ENCODE measurements at regions not wholly inside any gene's neighbourhood (a gene's known extent, or its start where the extent isn't known, plus 50 kb on each side); places are given as distances from the start of the nearest gene placed in this dataset.

DNA sequence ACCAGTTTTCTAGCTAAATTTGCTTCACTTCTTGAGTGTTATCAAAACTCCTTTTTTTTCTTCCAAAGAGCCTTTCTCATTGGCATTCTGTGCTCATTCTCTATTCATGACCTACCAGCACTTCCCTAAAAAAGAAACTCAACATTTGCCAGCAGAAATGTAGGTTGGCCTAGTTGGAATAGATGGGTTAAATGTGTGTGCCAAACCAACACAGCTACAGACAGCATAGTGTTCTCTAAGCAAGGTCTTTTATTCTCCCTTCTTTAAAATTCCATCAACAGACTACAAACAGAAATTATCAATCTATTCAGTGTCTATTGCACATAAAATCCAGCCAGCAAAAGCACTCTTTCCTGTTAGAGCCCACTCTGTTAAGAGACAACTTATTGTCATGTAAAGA, 255.8 kb upstream of the PUM3 start:
- H3K4me3 ChIP-seq (ENCODE audit: control insufficient read depth, low read depth, low read length) = no peak overlapping the region
- TF ChIP-seq, protein P1, sequence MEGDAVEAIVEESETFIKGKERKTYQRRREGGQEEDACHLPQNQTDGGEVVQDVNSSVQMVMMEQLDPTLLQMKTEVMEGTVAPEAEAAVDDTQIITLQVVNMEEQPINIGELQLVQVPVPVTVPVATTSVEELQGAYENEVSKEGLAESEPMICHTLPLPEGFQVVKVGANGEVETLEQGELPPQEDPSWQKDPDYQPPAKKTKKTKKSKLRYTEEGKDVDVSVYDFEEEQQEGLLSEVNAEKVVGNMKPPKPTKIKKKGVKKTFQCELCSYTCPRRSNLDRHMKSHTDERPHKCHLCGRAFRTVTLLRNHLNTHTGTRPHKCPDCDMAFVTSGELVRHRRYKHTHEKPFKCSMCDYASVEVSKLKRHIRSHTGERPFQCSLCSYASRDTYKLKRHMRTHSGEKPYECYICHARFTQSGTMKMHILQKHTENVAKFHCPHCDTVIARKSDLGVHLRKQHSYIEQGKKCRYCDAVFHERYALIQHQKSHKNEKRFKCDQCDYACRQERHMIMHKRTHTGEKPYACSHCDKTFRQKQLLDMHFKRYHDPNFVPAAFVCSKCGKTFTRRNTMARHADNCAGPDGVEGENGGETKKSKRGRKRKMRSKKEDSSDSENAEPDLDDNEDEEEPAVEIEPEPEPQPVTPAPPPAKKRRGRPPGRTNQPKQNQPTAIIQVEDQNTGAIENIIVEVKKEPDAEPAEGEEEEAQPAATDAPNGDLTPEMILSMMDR (IDR thresholded peaks at IDR 0.05; ENCODE audit: control insufficient read depth, insufficient read depth, low read depth, low read length, missing control alignments) = no peak
- no peak for DNase-seq (ENCODE audit: low read depth)

DNA sequence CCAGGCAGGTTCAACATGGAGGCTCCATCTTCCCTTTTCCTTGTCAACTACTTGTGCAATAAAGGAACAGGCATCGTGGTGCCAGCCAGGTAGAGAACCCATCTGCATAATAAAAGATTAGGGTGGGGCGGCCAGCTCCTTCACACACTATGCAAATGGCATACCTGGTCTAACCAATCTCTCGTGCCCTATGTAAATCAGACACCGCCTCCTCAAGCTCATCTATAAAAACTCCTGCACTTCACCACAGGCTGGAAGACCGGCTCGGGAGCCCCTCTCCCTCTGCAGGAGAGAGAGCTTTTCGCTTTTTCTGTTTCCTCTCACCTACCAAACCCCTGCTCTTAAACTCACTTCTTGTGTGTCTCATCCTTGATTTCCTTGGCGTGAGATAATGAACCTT, 244.3 kb upstream of the PUM3 start:
- TF ChIP-seq, protein P1 (IDR thresholded peaks at IDR 0.05; ENCODE audit: control insufficient read depth, insufficient read depth, low read depth, low read length, missing control alignments) = no peak
- DNase-seq (ENCODE audit: low read depth) = no peak

DNA sequence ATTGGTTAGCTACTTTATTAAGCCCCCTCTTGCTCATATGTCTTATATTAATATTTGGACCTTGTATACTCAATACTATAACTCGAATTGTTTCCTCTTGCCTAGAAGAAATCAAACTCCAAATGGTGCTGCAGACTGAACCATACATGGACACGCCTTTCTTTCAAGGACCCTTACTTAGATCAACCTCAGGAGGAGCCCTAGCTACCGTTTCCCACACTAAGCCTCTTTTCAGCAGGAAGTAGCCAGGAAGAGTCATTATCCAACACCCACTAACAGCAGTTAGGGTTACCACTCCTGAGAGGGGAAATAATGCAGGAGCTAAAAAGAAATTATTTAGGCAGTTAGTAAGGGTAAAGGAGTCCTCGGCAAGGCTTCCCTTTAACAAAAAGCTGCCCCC, 243.8 kb upstream of the PUM3 start:
- H3K4me3 ChIP-seq (ENCODE audit: control insufficient read depth, low read depth, low read length) = no peak overlapping the region
- TF ChIP-seq, protein P1 (IDR thresholded peaks at IDR 0.05; ENCODE audit: control insufficient read depth, insufficient read depth, low read depth, low read length, missing control alignments) = no peak
- no peak for DNase-seq (ENCODE audit: low read depth)

More for the DNA sequence above, 244.3 kb upstream of the PUM3 start:
- no peak overlapping the region for H3K4me3 ChIP-seq (ENCODE audit: control insufficient read depth, low read depth, low read length)

DNA sequence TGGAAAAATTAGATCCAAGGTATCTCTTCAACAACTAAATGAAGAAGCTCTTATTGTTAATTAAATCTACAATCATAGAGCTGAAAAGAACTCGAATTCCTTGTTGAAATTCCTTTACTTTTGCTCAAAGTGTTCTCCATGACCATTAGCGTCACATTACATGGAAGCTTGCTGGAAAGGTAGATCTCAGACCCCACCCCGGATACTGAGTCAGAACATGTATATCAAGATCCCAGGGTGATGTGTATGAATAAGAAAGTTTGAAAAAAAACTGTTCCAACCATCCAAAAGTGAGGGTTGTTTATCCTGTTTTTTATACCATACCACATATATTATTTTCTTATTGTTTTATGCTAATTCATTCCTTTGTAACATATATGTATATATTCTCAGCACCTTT, 237.1 kb upstream of the PUM3 start:
- TF ChIP-seq, protein P1 (IDR thresholded peaks at IDR 0.05; ENCODE audit: control insufficient read depth, insufficient read depth, low read depth, low read length, missing control alignments) = no peak
- H3K4me3 ChIP-seq (ENCODE audit: control insufficient read depth, low read depth, low read length) = no peak overlapping the region
- DNase-seq (ENCODE audit: low read depth) = no peak

DNA sequence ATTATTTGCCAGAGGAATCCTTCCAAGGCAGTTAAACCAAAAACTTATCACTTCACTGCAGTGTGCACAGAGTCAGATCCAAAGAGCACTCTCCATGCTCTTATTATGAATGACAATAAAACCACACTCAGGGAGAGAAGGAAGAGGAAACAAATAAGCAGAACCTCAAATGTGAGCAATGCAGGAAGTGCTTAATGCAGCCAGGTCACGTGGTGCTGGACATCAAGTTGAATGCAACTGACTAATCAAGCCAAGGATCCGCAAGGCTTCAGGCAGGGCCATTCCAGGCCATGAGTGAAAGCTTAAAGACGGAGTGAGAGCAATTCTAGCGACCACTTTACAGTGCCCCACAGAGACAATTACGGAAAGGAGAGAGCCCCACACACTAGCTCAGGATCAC, 230.4 kb upstream of the PUM3 start:
- H3K4me3 ChIP-seq (ENCODE audit: control insufficient read depth, low read depth, low read length) = no peak overlapping the region
- TF ChIP-seq, protein P1 (IDR thresholded peaks at IDR 0.05; ENCODE audit: control insufficient read depth, insufficient read depth, low read depth, low read length, missing control alignments) = no peak
- no peak for DNase-seq (ENCODE audit: low read depth)

DNA sequence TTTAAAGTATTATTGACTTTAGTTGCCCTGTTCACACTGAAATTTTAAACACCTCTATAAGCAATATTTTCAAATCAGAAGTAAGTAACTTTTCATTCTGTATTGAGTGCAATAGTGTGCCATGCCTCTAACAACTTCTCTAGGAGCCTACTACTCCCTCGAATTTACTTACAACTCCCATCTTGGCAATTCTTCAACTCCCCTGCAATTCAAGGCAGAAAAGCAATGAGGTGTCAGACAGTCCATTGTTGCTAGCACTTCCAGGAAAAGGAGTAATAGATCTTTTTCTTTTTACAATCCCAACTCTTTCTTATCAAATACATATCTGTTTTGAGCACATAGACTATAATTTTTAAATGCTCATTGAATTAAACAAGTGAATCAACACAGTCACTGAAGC, 222.7 kb upstream of the PUM3 start:
- TF ChIP-seq, protein P1 (IDR thresholded peaks at IDR 0.05; ENCODE audit: control insufficient read depth, insufficient read depth, low read depth, low read length, missing control alignments) = no peak
- DNase-seq (ENCODE audit: low read depth) = no peak
- no peak overlapping the region for H3K4me3 ChIP-seq (ENCODE audit: control insufficient read depth, low read depth, low read length)
